Upper lobe of left lung (tissue), 6 donors: ENCODE measurements at regions not wholly inside any gene's neighbourhood (a gene's known extent, or its start where the extent isn't known, plus 50 kb on each side); places are given as distances from the start of the nearest gene placed in this dataset.

Experiments used
- ATAC-seq, 2 donors: fragments of 200-7000 bp; cut with Tn5 transposase; one replicate each; pipeline ENCODE4 v1.9.1; 2022; ENCODE audit warnings: mild to moderate bottlenecking in 2 of 2, moderate library complexity in 2 of 2; ENCODE audit not compliant: low FRiP score in 2 of 2
- DNase-seq, 2 donors: peaks; one replicate each; pipeline ENCODE4 v3.0.0-alpha.2; 2019 to 2020
- H3K27ac ChIP-seq, 4 donors: fragments of 200-600 bp; sonication (generic); one replicate each; pipeline ENCODE4 v1.5.1; 2016 to 2019
- H3K27me3 ChIP-seq, 4 donors: fragments of 200-600 bp; sonication (generic); one replicate each; pipeline ENCODE4 v1.5.1; 2017 to 2019
- H3K36me3 ChIP-seq, 4 donors: fragments of 200-600 bp; sonication (generic); one replicate each; pipeline ENCODE4 v1.5.1; 2016 to 2019
- H3K4me1 ChIP-seq, 4 donors: fragments of 200-600 bp; sonication (generic); one replicate each; pipeline ENCODE4 v1.5.1; 2018 to 2019
- H3K4me3 ChIP-seq, 4 donors: fragments of 200-600 bp; sonication (generic); one replicate each; pipeline ENCODE4 v1.5.1; 2017 to 2019; ENCODE audit warnings: mild to moderate bottlenecking in 2 of 4, moderate library complexity in 1 of 4
- H3K9me3 ChIP-seq, 4 donors: fragments of 200-600 bp; sonication (generic); one replicate each; pipeline ENCODE4 v1.5.1; 2018 to 2019
- CTCF ChIP-seq, 6 experiments: fragments of 450-650 bp in 4 of 6; fragments of 200-600 bp in 2 of 6; sonication (generic) in 2 of 6; IDR thresholded peaks; one replicate each; pipeline ENCODE4 v1.5.1; 2016 to 2019; ENCODE audit warnings: antibody characterized with exemption in 6 of 6
- EP300 ChIP-seq, 4 donors: sonication (generic); formaldehyde crosslinking; IDR thresholded peaks; one replicate each; pipeline ENCODE4 v1.5.1; 2017; ENCODE audit warnings: antibody characterized with exemption in 4 of 4, control low read depth in 2 of 4
- POLR2A ChIP-seq, 4 donors: fragments of 450-650 bp; IDR thresholded peaks; one replicate each; pipeline ENCODE4 v1.5.1; 2016 to 2017; ENCODE audit warnings: antibody characterized with exemption in 4 of 4, mild to moderate bottlenecking in 2 of 4
- POLR2AphosphoS5 ChIP-seq, 2 donors: sonication (generic); formaldehyde crosslinking; IDR thresholded peaks; one replicate each; pipeline ENCODE4 v1.5.1; 2017; ENCODE audit warnings: antibody characterized with exemption in 2 of 2
- WGBS, 2 donors: methylation state at CpG; one replicate each; pipeline ENCODE4 v1.1.5; 2017 to 2018; 5-methylcytosine and 5-hydroxymethylcytosine counted together
- donor health status: DM: no; HTN: no; CAD: no; lungs with moderate emphysema.
- donor health status: DM: no; HTN: yes; CAD: no; lungs with severe emphysema.

- Histone ChIP-seq H3K36me3 (no peaks in the 10 kb centered on the region), H3K4me1 (no peaks in the 10 kb centered on the region), H3K9me3 (no peaks in the 10 kb centered on the region), H3K27me3 (no peaks in the 10 kb centered on the region), H3K27ac (no peak overlapping the region), H3K4me3 (no peak overlapping the region)
- DNase-seq (no peak), ATAC-seq (no peak)
- WGBS, 2 donors: 92 to 98% methylated on average over 2 of the region's 2 CpGs
- TF ChIP-seq CTCF (IDR thresholded peaks at IDR 0.05) (no peak), POLR2AphosphoS5 (IDR thresholded peaks at IDR 0.05) (no peak), EP300 (IDR thresholded peaks at IDR 0.05) (no peak), POLR2A (IDR thresholded peaks at IDR 0.05) (no peak)
These were observed 109.7 kb upstream of the NRSN1 start for GRCh38 chr6:24016286-24016685.

- Histone ChIP-seq H3K27me3 (no peaks in the 10 kb centered on the region), H3K4me3 (no peak overlapping the region), H3K27ac (no peak overlapping the region), H3K36me3 (no peaks in the 10 kb centered on the region), H3K9me3 (no peaks in the 10 kb centered on the region), H3K4me1 (no peaks in the 10 kb centered on the region)
- no peak for DNase-seq
- TF ChIP-seq POLR2AphosphoS5 (IDR thresholded peaks at IDR 0.05) (no peak), CTCF (IDR thresholded peaks at IDR 0.05) (no peak), EP300 (IDR thresholded peaks at IDR 0.05) (no peak), POLR2A (IDR thresholded peaks at IDR 0.05) (no peak)
- ATAC-seq: no peak
- WGBS, 2 donors: 67 to 71% methylated on average over 4 of the region's 4 CpGs
These were observed 109.2 kb upstream of the NRSN1 start for GRCh38 chr6:24016857-24017256.

- Histone ChIP-seq H3K27me3 (no peaks in the 10 kb centered on the region), H3K27ac (no peak overlapping the region), H3K36me3 (no peaks in the 10 kb centered on the region), H3K9me3 (no peaks in the 10 kb centered on the region), H3K4me3 (no peak overlapping the region), H3K4me1 (no peaks in the 10 kb centered on the region)
- DNase-seq: no peak
- ATAC-seq: no peak
- TF ChIP-seq POLR2A (IDR thresholded peaks at IDR 0.05): no peak
These were observed 106.6 kb upstream of the NRSN1 start for GRCh38 chr6:24019393-24019792.

- TF ChIP-seq CTCF (IDR thresholded peaks at IDR 0.05): no peak
These were observed 106.2 kb upstream of the NRSN1 start for GRCh38 chr6:24019830-24020229.

GRCh38 chr6:24026050-24026449 is 100.0 kb upstream of the NRSN1 start:
- Histone ChIP-seq H3K9me3 (no peaks in the 10 kb centered on the region), H3K27ac (no peak overlapping the region), H3K36me3 (no peaks in the 10 kb centered on the region), H3K4me3 (no peak overlapping the region), H3K27me3 (no peaks in the 10 kb centered on the region), H3K4me1 (no peaks in the 10 kb centered on the region)
- DNase-seq (no peak), ATAC-seq (no peak)
- no peak for TF ChIP-seq EP300 (IDR thresholded peaks at IDR 0.05)
- TF ChIP-seq CTCF (IDR thresholded peaks at IDR 0.05): no peak
- TF ChIP-seq POLR2A (IDR thresholded peaks at IDR 0.05): no peak
- no peak for TF ChIP-seq POLR2AphosphoS5 (IDR thresholded peaks at IDR 0.05)
- WGBS, 2 donors: 39 to 43% methylated on average over 1 of the region's 1 CpG

More at GRCh38 chr6:24019830-24020229, 106.2 kb upstream of the NRSN1 start:
- Histone ChIP-seq H3K36me3 (no peaks in the 10 kb centered on the region), H3K4me1 (no peaks in the 10 kb centered on the region), H3K27ac (no peak overlapping the region), H3K9me3 (no peaks in the 10 kb centered on the region), H3K27me3 (no peaks in the 10 kb centered on the region), H3K4me3 (no peak overlapping the region)
- 79 to 83% methylated on average over 5 of the region's 5 CpGs for WGBS, 2 donors
- DNase-seq (no peak), ATAC-seq (no peak)
